ENCODE measurements at regions not wholly inside any gene's neighbourhood (a gene's known extent, or its start where the extent isn't known, plus 50 kb on each side); places are given as distances from the start of the nearest gene placed in this dataset.

DNA sequence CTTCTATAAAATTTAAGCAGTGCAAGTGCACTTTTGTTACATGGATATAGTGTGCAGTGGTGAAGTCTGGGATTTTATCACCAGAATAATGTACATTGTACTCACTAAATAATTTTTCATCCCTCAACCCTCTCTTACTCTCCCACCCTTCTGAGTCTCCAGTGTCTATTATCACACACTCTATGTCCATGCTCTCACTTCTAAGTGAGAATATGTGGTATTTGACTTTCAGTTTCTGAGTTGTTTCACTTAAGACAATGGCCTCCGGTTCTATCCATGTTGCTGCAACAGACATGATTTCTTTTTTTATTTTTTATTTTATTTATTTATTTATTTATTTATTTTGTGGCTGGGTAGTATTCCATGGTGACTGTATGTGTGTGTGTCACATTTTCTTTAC is 855.9 kb upstream of the PHF14 start:
- Histone ChIP-seq H3K4me2 (no peak overlapping the region), H4K20me1 (ENCODE audit: insufficient read depth, poor library complexity, severe bottlenecking) (no peaks in the 10 kb centered on the region), H3K36me3 (replicated peaks; ENCODE audit: insufficient read depth, low read depth) (no peaks in the 10 kb centered on the region), H3K4me1 (ENCODE audit: insufficient read depth) (no peaks in the 10 kb centered on the region), H3K9me2 (replicated peaks; ENCODE audit: insufficient read depth) (no peaks in the 10 kb centered on the region), H3K9me3 (ENCODE audit: low read depth) (no peaks in the 10 kb centered on the region), H2AFZ (no peak overlapping the region), H3K4me3 (no peak overlapping the region), H3K27ac (no peak overlapping the region), H3K27me3 (no peaks in the 10 kb centered on the region), H3K79me2 (no peaks in the 10 kb centered on the region)
- TF ChIP-seq EZH2phosphoT487 (IDR thresholded peaks at IDR 0.05; ENCODE audit: low read depth, severe bottlenecking, unreplicated experiment) (no peak), EZH2 (IDR thresholded peaks at IDR 0.05; ENCODE audit: borderline replicate concordance) (no peak)
- TF ChIP-seq, protein P1, sequence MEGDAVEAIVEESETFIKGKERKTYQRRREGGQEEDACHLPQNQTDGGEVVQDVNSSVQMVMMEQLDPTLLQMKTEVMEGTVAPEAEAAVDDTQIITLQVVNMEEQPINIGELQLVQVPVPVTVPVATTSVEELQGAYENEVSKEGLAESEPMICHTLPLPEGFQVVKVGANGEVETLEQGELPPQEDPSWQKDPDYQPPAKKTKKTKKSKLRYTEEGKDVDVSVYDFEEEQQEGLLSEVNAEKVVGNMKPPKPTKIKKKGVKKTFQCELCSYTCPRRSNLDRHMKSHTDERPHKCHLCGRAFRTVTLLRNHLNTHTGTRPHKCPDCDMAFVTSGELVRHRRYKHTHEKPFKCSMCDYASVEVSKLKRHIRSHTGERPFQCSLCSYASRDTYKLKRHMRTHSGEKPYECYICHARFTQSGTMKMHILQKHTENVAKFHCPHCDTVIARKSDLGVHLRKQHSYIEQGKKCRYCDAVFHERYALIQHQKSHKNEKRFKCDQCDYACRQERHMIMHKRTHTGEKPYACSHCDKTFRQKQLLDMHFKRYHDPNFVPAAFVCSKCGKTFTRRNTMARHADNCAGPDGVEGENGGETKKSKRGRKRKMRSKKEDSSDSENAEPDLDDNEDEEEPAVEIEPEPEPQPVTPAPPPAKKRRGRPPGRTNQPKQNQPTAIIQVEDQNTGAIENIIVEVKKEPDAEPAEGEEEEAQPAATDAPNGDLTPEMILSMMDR (IDR thresholded peaks at IDR 0.05; ENCODE audit: poor library complexity): no peak
- no peak for DNase-seq (ENCODE audit: low spot score)
- 100% methylated on average over 1 of the region's 1 CpG for WGBS (ENCODE audit: low lambda C conversion rate, missing lambda C conversion rate)

DNA sequence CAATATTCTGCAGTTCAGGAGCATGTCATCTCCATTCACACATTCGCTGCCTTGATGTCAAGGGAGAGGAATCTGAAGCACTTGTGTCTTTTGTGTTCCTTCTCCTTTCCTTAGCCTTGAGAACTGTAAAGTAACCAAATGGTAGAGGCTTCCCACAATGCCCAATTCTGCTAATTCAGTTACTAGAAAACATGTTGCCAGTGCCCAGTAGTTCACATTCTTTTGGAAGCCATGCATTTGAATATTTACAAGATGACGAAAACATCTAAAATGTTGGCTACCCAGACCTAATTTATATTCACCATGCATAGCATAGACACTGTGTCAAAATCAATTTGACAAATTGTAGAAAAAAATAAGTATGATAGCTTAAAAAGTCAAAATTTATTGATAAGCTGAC is 852.7 kb upstream of the PHF14 start:
- Histone ChIP-seq H3K9me3 (ENCODE audit: low read depth) (no peaks in the 10 kb centered on the region), H3K4me2 (no peak overlapping the region), H2AFZ (no peak overlapping the region), H3K27ac (no peak overlapping the region), H3K36me3 (replicated peaks; ENCODE audit: insufficient read depth, low read depth) (no peaks in the 10 kb centered on the region), H3K9me2 (replicated peaks; ENCODE audit: insufficient read depth) (no peaks in the 10 kb centered on the region), H3K79me2 (no peaks in the 10 kb centered on the region), H4K20me1 (ENCODE audit: insufficient read depth, poor library complexity, severe bottlenecking) (no peaks in the 10 kb centered on the region), H3K4me3 (no peak overlapping the region), H3K4me1 (ENCODE audit: insufficient read depth) (no peaks in the 10 kb centered on the region), H3K27me3 (no peaks in the 10 kb centered on the region)
- TF ChIP-seq, protein P1 (IDR thresholded peaks at IDR 0.05; ENCODE audit: poor library complexity): no peak
- no peak for TF ChIP-seq EZH2phosphoT487 (IDR thresholded peaks at IDR 0.05; ENCODE audit: low read depth, severe bottlenecking, unreplicated experiment)
- TF ChIP-seq EZH2 (IDR thresholded peaks at IDR 0.05; ENCODE audit: borderline replicate concordance): no peak
- WGBS (ENCODE audit: low lambda C conversion rate, missing lambda C conversion rate): 95% methylated on average over 2 of the region's 2 CpGs
- no peak for DNase-seq (ENCODE audit: low spot score)

DNA sequence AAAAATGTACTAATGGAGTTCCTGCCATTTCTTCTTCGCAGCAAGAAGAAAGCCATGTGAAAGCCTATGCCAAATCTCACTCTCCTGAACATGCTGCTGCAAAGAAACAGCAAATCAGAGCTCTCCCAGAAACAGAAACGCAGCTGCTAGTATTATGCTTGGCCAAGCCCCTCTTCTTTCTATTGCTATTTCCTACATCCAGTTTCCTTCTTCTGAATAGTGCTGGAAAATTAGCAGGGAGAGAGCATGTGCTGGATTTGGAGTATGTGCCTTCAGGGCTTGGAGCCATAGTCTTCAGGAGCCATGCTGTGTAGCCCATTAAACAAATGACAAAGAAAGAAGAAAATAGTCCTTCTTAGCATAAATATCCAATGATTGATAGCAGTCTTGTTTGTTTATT is 852.0 kb upstream of the PHF14 start:
- no peak overlapping the region for H2AFZ ChIP-seq
- no peak for DNase-seq (ENCODE audit: low spot score)

More for the DNA sequence above, 852.0 kb upstream of the PHF14 start:
- H3K36me3 ChIP-seq (replicated peaks; ENCODE audit: insufficient read depth, low read depth): no peaks in the 10 kb centered on the region
- H3K4me2 ChIP-seq: no peak overlapping the region
- TF ChIP-seq EZH2 (IDR thresholded peaks at IDR 0.05; ENCODE audit: borderline replicate concordance) (no peak), EZH2phosphoT487 (IDR thresholded peaks at IDR 0.05; ENCODE audit: low read depth, severe bottlenecking, unreplicated experiment) (no peak)
- TF ChIP-seq, protein P1 (IDR thresholded peaks at IDR 0.05; ENCODE audit: poor library complexity): no peak
- no peaks in the 10 kb centered on the region for H3K4me1 ChIP-seq (ENCODE audit: insufficient read depth)
- no peaks in the 10 kb centered on the region for H3K9me3 ChIP-seq (ENCODE audit: low read depth)
- WGBS (ENCODE audit: low lambda C conversion rate, missing lambda C conversion rate): 63% methylated on average over 2 of the region's 2 CpGs
- no peaks in the 10 kb centered on the region for H3K27me3 ChIP-seq
- no peaks in the 10 kb centered on the region for H3K9me2 ChIP-seq (replicated peaks; ENCODE audit: insufficient read depth)
- H3K4me3 ChIP-seq: no peak overlapping the region
- no peaks in the 10 kb centered on the region for H3K79me2 ChIP-seq
- peak overlapping the region; percentile 8 for H3K27ac ChIP-seq
- no peaks in the 10 kb centered on the region for H4K20me1 ChIP-seq (ENCODE audit: insufficient read depth, poor library complexity, severe bottlenecking)

Data from hepatocyte (in vitro differentiated cells).